ENCODE measurements at regions not wholly inside any gene's neighbourhood (a gene's known extent, or its start where the extent isn't known, plus 50 kb on each side); places are given as distances from the start of the nearest gene placed in this dataset.

DNA sequence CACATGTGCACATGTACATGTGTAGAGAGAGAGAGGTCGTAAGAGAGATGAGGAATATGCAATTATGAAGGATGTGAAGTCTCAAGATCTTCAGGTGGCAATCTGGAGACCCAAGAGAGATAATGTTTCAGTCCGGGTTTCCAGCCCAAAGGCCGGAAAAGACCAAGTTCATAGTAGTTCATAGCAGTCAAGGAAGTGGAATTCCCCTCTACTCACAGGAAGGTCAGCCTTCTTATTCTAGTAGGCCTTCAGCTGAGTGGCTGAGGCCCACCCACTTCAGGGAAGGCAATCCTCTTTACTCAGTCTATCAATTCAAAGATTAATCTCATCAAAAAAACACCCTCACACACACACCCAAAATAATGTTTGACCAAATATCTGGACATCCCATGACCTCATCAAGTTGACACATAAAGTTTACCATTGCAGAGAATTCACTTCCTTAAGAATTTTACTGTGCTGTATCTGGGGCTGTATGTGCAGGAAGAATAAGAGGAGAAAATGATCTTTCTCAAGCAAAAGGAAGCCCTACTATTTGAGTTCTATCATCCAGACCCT lies 114.6 kb downstream of the TNFSF18 start (continued):
- TF ChIP-seq, protein P1, sequence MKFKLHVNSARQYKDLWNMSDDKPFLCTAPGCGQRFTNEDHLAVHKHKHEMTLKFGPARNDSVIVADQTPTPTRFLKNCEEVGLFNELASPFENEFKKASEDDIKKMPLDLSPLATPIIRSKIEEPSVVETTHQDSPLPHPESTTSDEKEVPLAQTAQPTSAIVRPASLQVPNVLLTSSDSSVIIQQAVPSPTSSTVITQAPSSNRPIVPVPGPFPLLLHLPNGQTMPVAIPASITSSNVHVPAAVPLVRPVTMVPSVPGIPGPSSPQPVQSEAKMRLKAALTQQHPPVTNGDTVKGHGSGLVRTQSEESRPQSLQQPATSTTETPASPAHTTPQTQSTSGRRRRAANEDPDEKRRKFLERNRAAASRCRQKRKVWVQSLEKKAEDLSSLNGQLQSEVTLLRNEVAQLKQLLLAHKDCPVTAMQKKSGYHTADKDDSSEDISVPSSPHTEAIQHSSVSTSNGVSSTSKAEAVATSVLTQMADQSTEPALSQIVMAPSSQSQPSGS (CRISPR knock-in tag; IDR thresholded peaks at IDR 0.05; ENCODE audit: borderline replicate concordance, low read depth) = no peak
- TF ChIP-seq, protein P2, sequence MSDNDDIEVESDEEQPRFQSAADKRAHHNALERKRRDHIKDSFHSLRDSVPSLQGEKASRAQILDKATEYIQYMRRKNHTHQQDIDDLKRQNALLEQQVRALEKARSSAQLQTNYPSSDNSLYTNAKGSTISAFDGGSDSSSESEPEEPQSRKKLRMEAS (CRISPR knock-in tag; IDR thresholded peaks at IDR 0.05) = no peak
- no peak for TF ChIP-seq TEAD1 (CRISPR knock-in tag; IDR thresholded peaks at IDR 0.05)
- no peak for TF ChIP-seq ETV6 (CRISPR knock-in tag; IDR thresholded peaks at IDR 0.05)
- TF ChIP-seq, protein P3, sequence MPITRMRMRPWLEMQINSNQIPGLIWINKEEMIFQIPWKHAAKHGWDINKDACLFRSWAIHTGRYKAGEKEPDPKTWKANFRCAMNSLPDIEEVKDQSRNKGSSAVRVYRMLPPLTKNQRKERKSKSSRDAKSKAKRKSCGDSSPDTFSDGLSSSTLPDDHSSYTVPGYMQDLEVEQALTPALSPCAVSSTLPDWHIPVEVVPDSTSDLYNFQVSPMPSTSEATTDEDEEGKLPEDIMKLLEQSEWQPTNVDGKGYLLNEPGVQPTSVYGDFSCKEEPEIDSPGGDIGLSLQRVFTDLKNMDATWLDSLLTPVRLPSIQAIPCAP (CRISPR knock-in tag; IDR thresholded peaks at IDR 0.05) = no peak
- TF ChIP-seq, protein P4, sequence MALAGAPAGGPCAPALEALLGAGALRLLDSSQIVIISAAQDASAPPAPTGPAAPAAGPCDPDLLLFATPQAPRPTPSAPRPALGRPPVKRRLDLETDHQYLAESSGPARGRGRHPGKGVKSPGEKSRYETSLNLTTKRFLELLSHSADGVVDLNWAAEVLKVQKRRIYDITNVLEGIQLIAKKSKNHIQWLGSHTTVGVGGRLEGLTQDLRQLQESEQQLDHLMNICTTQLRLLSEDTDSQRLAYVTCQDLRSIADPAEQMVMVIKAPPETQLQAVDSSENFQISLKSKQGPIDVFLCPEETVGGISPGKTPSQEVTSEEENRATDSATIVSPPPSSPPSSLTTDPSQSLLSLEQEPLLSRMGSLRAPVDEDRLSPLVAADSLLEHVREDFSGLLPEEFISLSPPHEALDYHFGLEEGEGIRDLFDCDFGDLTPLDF (CRISPR knock-in tag; IDR thresholded peaks at IDR 0.05) = no peak
- TF ChIP-seq, protein P5, sequence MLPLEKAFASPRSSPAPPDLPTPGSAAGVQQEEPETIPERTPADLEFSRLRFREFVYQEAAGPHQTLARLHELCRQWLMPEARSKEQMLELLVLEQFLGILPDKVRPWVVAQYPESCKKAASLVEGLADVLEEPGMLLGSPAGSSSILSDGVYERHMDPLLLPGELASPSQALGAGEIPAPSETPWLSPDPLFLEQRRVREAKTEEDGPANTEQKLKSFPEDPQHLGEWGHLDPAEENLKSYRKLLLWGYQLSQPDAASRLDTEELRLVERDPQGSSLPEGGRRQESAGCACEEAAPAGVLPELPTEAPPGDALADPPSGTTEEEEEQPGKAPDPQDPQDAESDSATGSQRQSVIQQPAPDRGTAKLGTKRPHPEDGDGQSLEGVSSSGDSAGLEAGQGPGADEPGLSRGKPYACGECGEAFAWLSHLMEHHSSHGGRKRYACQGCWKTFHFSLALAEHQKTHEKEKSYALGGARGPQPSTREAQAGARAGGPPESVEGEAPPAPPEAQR (CRISPR knock-in tag; IDR thresholded peaks at IDR 0.05) = no peak
- TF ChIP-seq, protein P6, sequence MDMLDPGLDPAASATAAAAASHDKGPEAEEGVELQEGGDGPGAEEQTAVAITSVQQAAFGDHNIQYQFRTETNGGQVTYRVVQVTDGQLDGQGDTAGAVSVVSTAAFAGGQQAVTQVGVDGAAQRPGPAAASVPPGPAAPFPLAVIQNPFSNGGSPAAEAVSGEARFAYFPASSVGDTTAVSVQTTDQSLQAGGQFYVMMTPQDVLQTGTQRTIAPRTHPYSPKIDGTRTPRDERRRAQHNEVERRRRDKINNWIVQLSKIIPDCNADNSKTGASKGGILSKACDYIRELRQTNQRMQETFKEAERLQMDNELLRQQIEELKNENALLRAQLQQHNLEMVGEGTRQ (CRISPR knock-in tag; IDR thresholded peaks at IDR 0.05) = no peak
- TF ChIP-seq, protein P7, sequence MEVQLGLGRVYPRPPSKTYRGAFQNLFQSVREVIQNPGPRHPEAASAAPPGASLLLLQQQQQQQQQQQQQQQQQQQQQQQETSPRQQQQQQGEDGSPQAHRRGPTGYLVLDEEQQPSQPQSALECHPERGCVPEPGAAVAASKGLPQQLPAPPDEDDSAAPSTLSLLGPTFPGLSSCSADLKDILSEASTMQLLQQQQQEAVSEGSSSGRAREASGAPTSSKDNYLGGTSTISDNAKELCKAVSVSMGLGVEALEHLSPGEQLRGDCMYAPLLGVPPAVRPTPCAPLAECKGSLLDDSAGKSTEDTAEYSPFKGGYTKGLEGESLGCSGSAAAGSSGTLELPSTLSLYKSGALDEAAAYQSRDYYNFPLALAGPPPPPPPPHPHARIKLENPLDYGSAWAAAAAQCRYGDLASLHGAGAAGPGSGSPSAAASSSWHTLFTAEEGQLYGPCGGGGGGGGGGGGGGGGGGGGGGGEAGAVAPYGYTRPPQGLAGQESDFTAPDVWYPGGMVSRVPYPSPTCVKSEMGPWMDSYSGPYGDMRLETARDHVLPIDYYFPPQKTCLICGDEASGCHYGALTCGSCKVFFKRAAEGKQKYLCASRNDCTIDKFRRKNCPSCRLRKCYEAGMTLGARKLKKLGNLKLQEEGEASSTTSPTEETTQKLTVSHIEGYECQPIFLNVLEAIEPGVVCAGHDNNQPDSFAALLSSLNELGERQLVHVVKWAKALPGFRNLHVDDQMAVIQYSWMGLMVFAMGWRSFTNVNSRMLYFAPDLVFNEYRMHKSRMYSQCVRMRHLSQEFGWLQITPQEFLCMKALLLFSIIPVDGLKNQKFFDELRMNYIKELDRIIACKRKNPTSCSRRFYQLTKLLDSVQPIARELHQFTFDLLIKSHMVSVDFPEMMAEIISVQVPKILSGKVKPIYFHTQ (CRISPR knock-in tag; IDR thresholded peaks at IDR 0.05) = no peak

DNA sequence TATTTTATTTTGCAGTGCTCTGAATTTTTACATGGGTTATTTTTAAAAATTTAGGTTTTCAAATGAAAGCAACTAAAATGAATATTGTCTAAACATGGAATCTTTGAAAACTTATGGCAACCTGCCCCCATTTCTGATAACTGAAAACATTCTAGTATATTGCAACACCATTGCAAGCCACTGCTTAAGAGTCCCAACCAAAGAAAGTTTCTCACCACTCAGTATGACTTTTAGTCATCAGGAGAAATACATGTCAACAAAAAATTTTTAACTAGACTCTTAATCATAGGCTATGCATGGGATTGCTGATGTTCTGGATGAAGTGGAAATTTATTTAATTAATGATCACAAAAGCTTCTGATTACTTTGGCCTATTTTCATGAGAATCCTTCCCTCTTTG lies 112.1 kb downstream of the TNFSF18 start:
- ATAC-seq = no peak
- no peak overlapping the region for H3K27ac Mint-ChIP-seq
- H3K36me3 Mint-ChIP-seq = no peaks in the 10 kb centered on the region
- CTCF ChIA-PET = no interaction called here
- DNase-seq (ENCODE audit: low spot score) = no peak
- H3K4me1 Mint-ChIP-seq = no peaks in the 10 kb centered on the region
- H3K4me3 Mint-ChIP-seq = no peak overlapping the region
- peaks cover 4% of the 10 kb centered on the region; the same call in 1 of the 2 replicates for H3K9me3 Mint-ChIP-seq
- POLR2A ChIA-PET = no interaction called here
- no peaks in the 10 kb centered on the region for H3K27me3 Mint-ChIP-seq (ENCODE audit: low read depth)
- TF ChIP-seq SMAD4 (CRISPR knock-in tag; IDR thresholded peaks at IDR 0.05) = no peak

DNA sequence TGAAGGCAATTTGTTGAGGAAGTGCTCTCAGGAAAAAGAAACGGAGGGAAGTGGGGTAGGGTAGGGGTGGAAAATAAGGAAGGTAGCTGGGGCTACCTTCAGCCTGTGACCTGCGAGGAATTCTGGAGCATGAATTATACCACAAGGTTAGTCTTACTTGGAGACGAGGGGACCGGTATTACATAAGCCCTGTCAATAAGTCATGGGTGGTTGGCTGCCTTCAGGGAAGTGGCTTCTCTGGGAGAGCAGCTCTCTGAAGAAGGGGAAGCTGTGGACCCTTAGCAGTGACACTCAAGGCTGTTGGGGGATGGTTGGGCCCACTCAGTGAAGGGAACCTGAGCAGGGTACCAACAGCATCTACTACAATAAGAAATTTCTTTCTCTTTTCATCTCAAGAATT lies 111.3 kb downstream of the TNFSF18 start:
- Mint-ChIP-seq H3K36me3 (no peaks in the 10 kb centered on the region), H3K27ac (no peak overlapping the region), H3K9me3 (peaks cover 4% of the 10 kb centered on the region; the same call in 1 of the 2 replicates), H3K4me1 (no peaks in the 10 kb centered on the region), H3K4me3 (no peak overlapping the region), H3K27me3 (ENCODE audit: low read depth) (no peaks in the 10 kb centered on the region)
- ChIA-PET CTCF (no interaction called here), POLR2A (no interaction called here)
- DNase-seq (ENCODE audit: low spot score) = no peak
- ATAC-seq = no peak
- TF ChIP-seq NFYB (CRISPR knock-in tag; conservative IDR thresholded peaks at IDR 0.05; ENCODE audit: low read depth) (no peak), FOXP1 (CRISPR knock-in tag; IDR thresholded peaks at IDR 0.05; ENCODE audit: borderline replicate concordance) (no peak), IRF2 (CRISPR knock-in tag; IDR thresholded peaks at IDR 0.05; ENCODE audit: borderline replicate concordance, low read depth) (no peak), ZNF219 (CRISPR knock-in tag; IDR thresholded peaks at IDR 0.05; ENCODE audit: borderline replicate concordance) (no peak), MYBL2 (CRISPR knock-in tag; IDR thresholded peaks at IDR 0.05) (no peak), NFATC4 (CRISPR knock-in tag; IDR thresholded peaks at IDR 0.05) (no peak), JUN (CRISPR knock-in tag; IDR thresholded peaks at IDR 0.05) (no peak), FOXJ3 (CRISPR knock-in tag; IDR thresholded peaks at IDR 0.05; ENCODE audit: borderline replicate concordance) (no peak), NR2C2 (CRISPR knock-in tag; IDR thresholded peaks at IDR 0.05) (no peak)
- TF ChIP-seq, protein P8, sequence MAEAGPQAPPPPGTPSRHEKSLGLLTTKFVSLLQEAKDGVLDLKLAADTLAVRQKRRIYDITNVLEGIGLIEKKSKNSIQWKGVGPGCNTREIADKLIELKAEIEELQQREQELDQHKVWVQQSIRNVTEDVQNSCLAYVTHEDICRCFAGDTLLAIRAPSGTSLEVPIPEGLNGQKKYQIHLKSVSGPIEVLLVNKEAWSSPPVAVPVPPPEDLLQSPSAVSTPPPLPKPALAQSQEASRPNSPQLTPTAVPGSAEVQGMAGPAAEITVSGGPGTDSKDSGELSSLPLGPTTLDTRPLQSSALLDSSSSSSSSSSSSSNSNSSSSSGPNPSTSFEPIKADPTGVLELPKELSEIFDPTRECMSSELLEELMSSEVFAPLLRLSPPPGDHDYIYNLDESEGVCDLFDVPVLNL (CRISPR knock-in tag; IDR thresholded peaks at IDR 0.05; ENCODE audit: borderline replicate concordance, low read depth) = no peak
- TF ChIP-seq, protein P2 (CRISPR knock-in tag; IDR thresholded peaks at IDR 0.05) = no peak
- TF ChIP-seq, protein P9, sequence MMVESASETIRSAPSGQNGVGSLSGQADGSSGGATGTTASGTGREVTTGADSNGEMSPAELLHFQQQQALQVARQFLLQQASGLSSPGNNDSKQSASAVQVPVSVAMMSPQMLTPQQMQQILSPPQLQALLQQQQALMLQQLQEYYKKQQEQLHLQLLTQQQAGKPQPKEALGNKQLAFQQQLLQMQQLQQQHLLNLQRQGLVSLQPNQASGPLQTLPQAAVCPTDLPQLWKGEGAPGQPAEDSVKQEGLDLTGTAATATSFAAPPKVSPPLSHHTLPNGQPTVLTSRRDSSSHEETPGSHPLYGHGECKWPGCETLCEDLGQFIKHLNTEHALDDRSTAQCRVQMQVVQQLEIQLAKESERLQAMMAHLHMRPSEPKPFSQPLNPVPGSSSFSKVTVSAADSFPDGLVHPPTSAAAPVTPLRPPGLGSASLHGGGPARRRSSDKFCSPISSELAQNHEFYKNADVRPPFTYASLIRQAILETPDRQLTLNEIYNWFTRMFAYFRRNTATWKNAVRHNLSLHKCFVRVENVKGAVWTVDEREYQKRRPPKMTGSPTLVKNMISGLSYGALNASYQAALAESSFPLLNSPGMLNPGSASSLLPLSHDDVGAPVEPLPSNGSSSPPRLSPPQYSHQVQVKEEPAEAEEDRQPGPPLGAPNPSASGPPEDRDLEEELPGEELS (CRISPR knock-in tag; IDR thresholded peaks at IDR 0.05) = no peak
